Neural progenitor cell (in vitro differentiated cells): ENCODE measurements at regions not wholly inside any gene's neighbourhood (a gene's known extent, or its start where the extent isn't known, plus 50 kb on each side); places are given as distances from the start of the nearest gene placed in this dataset.

Source experiments
- DNase-seq: peaks from one replicate; pipeline ENCODE4 v3.0.0-alpha.2; 2016; ENCODE audit warnings: low spot score
- H2AFZ ChIP-seq: fragments of 200-600 bp; sonication (generic); replicated peaks from 2 replicates; pipeline ENCODE4 v1.6.1; 2016; ENCODE audit warnings: antibody characterized with exemption
- H3F3A ChIP-seq: fragments of 200-600 bp; sonication (generic); 2 replicates; pipeline ENCODE4 v1.6.1; 2016; ENCODE audit warnings: antibody characterized with exemption, low read depth
- H3K27ac ChIP-seq: fragments of 200-600 bp; sonication (generic); 2 replicates; pipeline ENCODE4 v1.5.1; 2016; ENCODE audit warnings: mild to moderate bottlenecking
- H3K27me3 ChIP-seq: fragments of 200-600 bp; sonication (generic); 2 replicates; pipeline ENCODE4 v1.6.1; 2016; ENCODE audit warnings: mild to moderate bottlenecking, moderate library complexity
- H3K36me3 ChIP-seq: fragments of 200-600 bp; sonication (generic); 2 replicates; pipeline ENCODE4 v1.5.1; 2016
- H3K4me1 ChIP-seq: fragments of 200-600 bp; sonication (generic); 2 replicates; pipeline ENCODE4 v1.6.1; 2016; ENCODE audit warnings: mixed run types
- H3K4me2 ChIP-seq: fragments of 200-600 bp; sonication (generic); 2 replicates; pipeline ENCODE4 v1.6.1; 2016
- H3K4me3 ChIP-seq: fragments of 200-600 bp; sonication (generic); 2 replicates; pipeline ENCODE4 v1.5.1; 2016
- H3K79me2 ChIP-seq: fragments of 200-600 bp; sonication (generic); 2 replicates; pipeline ENCODE4 v1.6.1; 2016; ENCODE audit warnings: low read depth
- H3K9ac ChIP-seq: fragments of 200-600 bp; sonication (generic); 2 replicates; pipeline ENCODE4 v1.6.1; 2016
- H3K9me3 ChIP-seq: fragments of 200-600 bp; sonication (generic); 2 replicates; pipeline ENCODE4 v1.5.1; 2016; ENCODE audit warnings: low read depth
- H4K20me1 ChIP-seq: fragments of 200-600 bp; sonication (generic); 2 replicates; pipeline ENCODE4 v1.6.1; 2016; ENCODE audit warnings: low read depth
- H3K27ac Mint-ChIP-seq: 3 replicates; pipeline ENCODE4 v1.8.0; 2021; ENCODE audit warnings: mixed read lengths
- H3K27me3 Mint-ChIP-seq: 2 replicates; pipeline ENCODE4 v1.8.0; 2022; ENCODE audit warnings: low read depth, mild to moderate bottlenecking, inconsistent platforms, moderate library complexity, mixed read lengths; ENCODE audit not compliant: insufficient read depth
- H3K36me3 Mint-ChIP-seq: 3 replicates; pipeline ENCODE4 v1.8.0; 2021; ENCODE audit warnings: mixed read lengths
- H3K4me1 Mint-ChIP-seq: 3 replicates; pipeline ENCODE4 v1.8.0; 2021; ENCODE audit warnings: mixed read lengths
- H3K4me3 Mint-ChIP-seq: 3 replicates; pipeline ENCODE4 v1.8.0; 2021; ENCODE audit warnings: mild to moderate bottlenecking, moderate library complexity, mixed read lengths
- H3K9me3 Mint-ChIP-seq: 3 replicates; pipeline ENCODE4 v1.8.0; 2020; ENCODE audit warnings: mixed read lengths
- EZH2 ChIP-seq: fragments of 200-600 bp; sonication (generic); IDR thresholded peaks from 2 replicates; pipeline ENCODE4 v1.6.1; 2017; ENCODE audit warnings: antibody characterized with exemption, mild to moderate bottlenecking, moderate library complexity
- EZH2phosphoT487 ChIP-seq: fragments of 200-600 bp; sonication (generic); IDR thresholded peaks from 2 replicates; pipeline ENCODE4 v1.6.1; 2017; ENCODE audit warnings: antibody characterized with exemption
- TF ChIP-seq, protein P1 (sequence below): fragments of 200-600 bp; sonication (generic); IDR thresholded peaks from 2 replicates; pipeline ENCODE4 v1.5.1; 2017; ENCODE audit warnings: antibody characterized with exemption, mild to moderate bottlenecking

DNA sequence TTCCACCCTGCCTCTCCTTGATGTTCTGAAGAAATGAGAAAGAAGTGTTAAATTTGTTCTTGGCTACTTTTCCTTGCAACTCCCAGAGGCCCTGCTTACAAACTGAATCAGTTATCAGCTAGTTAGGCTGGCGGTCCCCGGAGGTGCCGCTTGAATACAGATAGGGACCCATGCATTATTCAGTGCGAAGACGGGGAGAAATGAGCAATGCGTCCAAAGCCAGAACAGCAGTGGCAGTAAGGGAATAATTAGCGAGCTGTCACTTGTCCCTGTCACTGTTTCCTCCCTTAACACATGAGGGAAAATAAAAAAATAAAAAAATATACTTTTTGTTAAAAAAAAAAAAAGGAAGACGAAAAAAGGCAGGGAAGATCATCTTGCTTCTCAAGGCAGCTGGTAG is 528.1 kb downstream of the MN1 start:
- TF ChIP-seq, protein P1, sequence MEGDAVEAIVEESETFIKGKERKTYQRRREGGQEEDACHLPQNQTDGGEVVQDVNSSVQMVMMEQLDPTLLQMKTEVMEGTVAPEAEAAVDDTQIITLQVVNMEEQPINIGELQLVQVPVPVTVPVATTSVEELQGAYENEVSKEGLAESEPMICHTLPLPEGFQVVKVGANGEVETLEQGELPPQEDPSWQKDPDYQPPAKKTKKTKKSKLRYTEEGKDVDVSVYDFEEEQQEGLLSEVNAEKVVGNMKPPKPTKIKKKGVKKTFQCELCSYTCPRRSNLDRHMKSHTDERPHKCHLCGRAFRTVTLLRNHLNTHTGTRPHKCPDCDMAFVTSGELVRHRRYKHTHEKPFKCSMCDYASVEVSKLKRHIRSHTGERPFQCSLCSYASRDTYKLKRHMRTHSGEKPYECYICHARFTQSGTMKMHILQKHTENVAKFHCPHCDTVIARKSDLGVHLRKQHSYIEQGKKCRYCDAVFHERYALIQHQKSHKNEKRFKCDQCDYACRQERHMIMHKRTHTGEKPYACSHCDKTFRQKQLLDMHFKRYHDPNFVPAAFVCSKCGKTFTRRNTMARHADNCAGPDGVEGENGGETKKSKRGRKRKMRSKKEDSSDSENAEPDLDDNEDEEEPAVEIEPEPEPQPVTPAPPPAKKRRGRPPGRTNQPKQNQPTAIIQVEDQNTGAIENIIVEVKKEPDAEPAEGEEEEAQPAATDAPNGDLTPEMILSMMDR = no peak
- Histone ChIP-seq H3K9me3 (no peaks in the 10 kb centered on the region), H2AFZ (no peak overlapping the region), H3K27me3 (no peaks in the 10 kb centered on the region), H3K36me3 (no peaks in the 10 kb centered on the region), H3K4me1 (peaks cover 11% of the 10 kb centered on the region), H3F3A (no peaks in the 10 kb centered on the region), H4K20me1 (no peaks in the 10 kb centered on the region), H3K4me3 (no peak overlapping the region), H3K4me2 (no peak overlapping the region), H3K9ac (no peak overlapping the region), H3K79me2 (no peaks in the 10 kb centered on the region), H3K27ac (no peak overlapping the region)
- H3K27ac Mint-ChIP-seq = peak overlapping the region; percentile 99
- H3K4me1 Mint-ChIP-seq = peaks cover 50% of the 10 kb centered on the region
- H3K4me3 Mint-ChIP-seq = peak overlapping the region; percentile 74
- peaks cover 2% of the 10 kb centered on the region for H3K36me3 Mint-ChIP-seq
- peaks cover 16% of the 10 kb centered on the region for H3K9me3 Mint-ChIP-seq
- peaks cover 20% of the 10 kb centered on the region for H3K27me3 Mint-ChIP-seq
- no peak for DNase-seq

DNA sequence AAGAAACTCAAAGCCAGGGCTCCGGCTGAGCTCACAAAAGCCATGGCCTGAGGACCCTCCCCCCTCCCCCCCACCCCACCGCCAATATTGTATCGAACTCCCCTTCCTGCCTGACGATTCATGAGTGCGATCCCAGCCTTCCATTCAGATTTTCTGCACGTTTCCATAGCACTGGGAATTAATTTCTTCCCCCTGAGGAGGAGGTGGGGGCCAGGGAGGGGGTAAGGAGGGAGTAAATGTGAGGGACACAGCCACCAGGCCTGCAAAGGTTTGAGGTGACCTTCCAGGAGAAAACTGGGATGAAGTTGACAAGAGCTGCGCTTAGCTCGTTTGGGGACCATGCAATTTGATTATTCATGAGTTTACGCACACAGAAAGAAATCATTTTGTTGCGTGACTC is 527.7 kb downstream of the MN1 start:
- H4K20me1 ChIP-seq = no peaks in the 10 kb centered on the region
- Mint-ChIP-seq H3K4me3 (peak overlapping the region; percentile 39), H3K9me3 (peaks cover 16% of the 10 kb centered on the region), H3K4me1 (peaks cover 51% of the 10 kb centered on the region), H3K27me3 (peaks cover 20% of the 10 kb centered on the region), H3K36me3 (peaks cover 2% of the 10 kb centered on the region), H3K27ac (peak overlapping the region; percentile 98)
- TF ChIP-seq EZH2phosphoT487 = no peak
- no peak for TF ChIP-seq EZH2
- no peaks in the 10 kb centered on the region for H3K9me3 ChIP-seq
- H3K79me2 ChIP-seq = no peaks in the 10 kb centered on the region
- no peak overlapping the region for H3K4me3 ChIP-seq
- H3K4me1 ChIP-seq = peaks cover 11% of the 10 kb centered on the region
- no peak overlapping the region for H3K27ac ChIP-seq
- no peaks in the 10 kb centered on the region for H3F3A ChIP-seq
- no peak for DNase-seq
- H3K4me2 ChIP-seq = no peak overlapping the region
- H2AFZ ChIP-seq = no peak overlapping the region
- no peaks in the 10 kb centered on the region for H3K36me3 ChIP-seq
- H3K9ac ChIP-seq = no peak overlapping the region
- no peaks in the 10 kb centered on the region for H3K27me3 ChIP-seq

GRCh38 chr22:27274770-27275449 is 526.6 kb downstream of the MN1 start:
- Histone ChIP-seq H3K9ac (no peak overlapping the region), H3F3A (no peaks in the 10 kb centered on the region), H3K36me3 (no peaks in the 10 kb centered on the region), H4K20me1 (no peaks in the 10 kb centered on the region), H3K4me2 (no peak overlapping the region), H3K79me2 (no peaks in the 10 kb centered on the region), H3K4me1 (peaks cover 11% of the 10 kb centered on the region), H3K4me3 (no peak overlapping the region), H2AFZ (no peak overlapping the region), H3K27me3 (no peaks in the 10 kb centered on the region), H3K27ac (no peak overlapping the region), H3K9me3 (no peaks in the 10 kb centered on the region)
- peaks cover 2% of the 10 kb centered on the region for H3K36me3 Mint-ChIP-seq
- peaks cover 16% of the 10 kb centered on the region for H3K9me3 Mint-ChIP-seq
- TF ChIP-seq EZH2 (no peak), EZH2phosphoT487 (no peak)
- TF ChIP-seq, protein P1 = no peak
- peak overlapping the region; percentile 98 for H3K27ac Mint-ChIP-seq
- H3K4me3 Mint-ChIP-seq = peak overlapping the region; percentile 13
- peaks cover 16% of the 10 kb centered on the region for H3K27me3 Mint-ChIP-seq
- peaks cover 50% of the 10 kb centered on the region for H3K4me1 Mint-ChIP-seq
- DNase-seq = no peak

DNA sequence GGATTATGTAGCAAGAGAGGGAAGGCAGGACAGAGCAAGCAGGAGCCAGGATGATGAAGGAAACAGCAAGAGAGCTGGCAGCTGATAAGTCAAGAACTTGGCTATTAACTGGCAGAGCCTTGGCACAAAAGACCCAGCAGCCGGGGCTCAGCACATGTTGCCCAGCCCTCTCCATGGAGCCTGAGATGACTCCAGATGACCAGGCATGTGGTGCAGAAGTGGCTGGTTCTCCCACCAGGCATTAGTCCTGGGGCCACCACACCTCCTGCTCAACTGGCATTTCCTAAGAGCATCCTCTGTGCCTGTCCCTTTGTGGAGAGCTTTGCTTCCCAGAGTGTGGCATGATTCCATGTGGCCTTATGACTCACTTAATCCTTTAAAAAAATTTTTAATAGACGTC is 522.6 kb downstream of the MN1 start:
- Histone ChIP-seq H3K9ac (no peak overlapping the region), H3K4me2 (no peak overlapping the region), H3K9me3 (no peaks in the 10 kb centered on the region), H3K79me2 (no peaks in the 10 kb centered on the region), H3K27me3 (no peaks in the 10 kb centered on the region), H2AFZ (peak overlapping the region; percentile 37), H3F3A (no peaks in the 10 kb centered on the region), H4K20me1 (no peaks in the 10 kb centered on the region), H3K27ac (no peak overlapping the region), H3K4me1 (peaks cover 1% of the 10 kb centered on the region), H3K36me3 (no peaks in the 10 kb centered on the region), H3K4me3 (no peak overlapping the region)
- TF ChIP-seq EZH2phosphoT487 = no peak
- TF ChIP-seq, protein P1 = no peak
- TF ChIP-seq EZH2 = no peak
- H3K27me3 Mint-ChIP-seq = peaks cover 4% of the 10 kb centered on the region
- no peak overlapping the region for H3K27ac Mint-ChIP-seq
- peaks cover 22% of the 10 kb centered on the region for H3K4me1 Mint-ChIP-seq
- H3K9me3 Mint-ChIP-seq = peaks cover 26% of the 10 kb centered on the region
- H3K36me3 Mint-ChIP-seq = peaks cover 2% of the 10 kb centered on the region
- no peak overlapping the region for H3K4me3 Mint-ChIP-seq
- DNase-seq = no peak
